Neuronal stem cell (in vitro differentiated cells): ENCODE measurements at regions not wholly inside any gene's neighbourhood (a gene's known extent, or its start where the extent isn't known, plus 50 kb on each side); places are given as distances from the start of the nearest gene placed in this dataset.

ENCODE experiments used
- DNase-seq: peaks from one replicate; pipeline ENCODE4 v3.0.0-alpha.2; 2013; ENCODE audit warnings: low spot score
- H2AFZ ChIP-seq: one replicate; pipeline ENCODE4 v1.6.1; 2013; ENCODE audit warnings: mild to moderate bottlenecking, low read length, inconsistent platforms
- H2AK5ac ChIP-seq: 2 replicates; pipeline ENCODE4 v1.6.1; 2013; ENCODE audit warnings: low read depth, mild to moderate bottlenecking, inconsistent platforms, low read length, moderate library complexity, mixed read lengths
- H2BK120ac ChIP-seq: 2 replicates; pipeline ENCODE4 v1.6.1; 2013; ENCODE audit warnings: low read depth, mild to moderate bottlenecking, inconsistent platforms, low read length, moderate library complexity, mixed read lengths
- H2BK12ac ChIP-seq: one replicate; pipeline ENCODE4 v1.6.1; 2013; ENCODE audit warnings: low read length, inconsistent platforms
- H2BK15ac ChIP-seq: 2 replicates; pipeline ENCODE4 v1.6.1; 2013; ENCODE audit warnings: mild to moderate bottlenecking, low read length, inconsistent platforms, mixed read lengths
- H2BK5ac ChIP-seq: one replicate; pipeline ENCODE4 v1.6.1; 2013; ENCODE audit warnings: inconsistent platforms, mild to moderate bottlenecking, low read length, moderate library complexity
- H3K14ac ChIP-seq: one replicate; pipeline ENCODE4 v1.6.1; 2013; ENCODE audit warnings: low read length, inconsistent platforms
- H3K18ac ChIP-seq: 2 replicates; pipeline ENCODE4 v1.6.1; 2013; ENCODE audit warnings: low read length, inconsistent platforms
- H3K23ac ChIP-seq: 2 replicates; pipeline ENCODE4 v1.6.1; 2013; ENCODE audit warnings: low read depth, mild to moderate bottlenecking, mixed read lengths, low read length, inconsistent platforms; ENCODE audit not compliant: poor library complexity
- H3K27ac ChIP-seq: replicated peaks from 3 replicates; pipeline ENCODE4 v1.5.1; 2013; ENCODE audit warnings: low read length, inconsistent platforms
- H3K27me3 ChIP-seq, 3 experiments: 2 replicates each; pipeline ENCODE4 v1.6.1; 2013; ENCODE audit warnings: low read length in 3 of 3, mild to moderate bottlenecking in 2 of 3, inconsistent platforms in 1 of 3, low read depth in 1 of 3, mixed read lengths in 1 of 3, moderate library complexity in 1 of 3; ENCODE audit not compliant: control insufficient read depth in 3 of 3, insufficient read depth in 3 of 3
- H3K36me3 ChIP-seq, 2 donors: replicated peaks in 1 of 2; 2 replicates each; pipeline ENCODE4 v1.6.1; 2013; ENCODE audit warnings: low read length in 2 of 2; ENCODE audit not compliant: control insufficient read depth in 2 of 2, insufficient read depth in 2 of 2
- H3K4ac ChIP-seq: 2 replicates; pipeline ENCODE4 v1.6.1; 2013; ENCODE audit warnings: inconsistent platforms, mild to moderate bottlenecking, low read length, moderate library complexity
- H3K4me1 ChIP-seq, 2 donors: 1 replicate in 1 of 2; 2 replicates in 1 of 2; pipeline ENCODE4 v1.6.1; 2013; ENCODE audit warnings: low read length in 2 of 2, low read depth in 1 of 2; ENCODE audit not compliant: control insufficient read depth in 2 of 2, insufficient read depth in 1 of 2
- H3K4me2 ChIP-seq: one replicate; pipeline ENCODE4 v1.6.1; 2013; ENCODE audit warnings: mild to moderate bottlenecking, low read length, inconsistent platforms; ENCODE audit not compliant: insufficient read depth, poor library complexity, severe bottlenecking
- H3K4me3 ChIP-seq, 2 donors: 2 replicates each; pipeline ENCODE4 v1.5.1; 2013; ENCODE audit warnings: low read length in 2 of 2, mild to moderate bottlenecking in 2 of 2, inconsistent platforms in 1 of 2, moderate library complexity in 1 of 2
- H3K79me1 ChIP-seq: one replicate; pipeline ENCODE4 v1.6.1; 2013; ENCODE audit warnings: low read depth, mild to moderate bottlenecking, inconsistent platforms, low read length, moderate library complexity
- H3K9ac ChIP-seq: one replicate; pipeline ENCODE4 v1.6.1; 2013; ENCODE audit warnings: mild to moderate bottlenecking, low read depth, low read length, inconsistent platforms; ENCODE audit not compliant: poor library complexity
- H3K9me3 ChIP-seq, 2 donors: replicated peaks in 1 of 2; 2 replicates each; pipeline versions ENCODE3 to v1.6.1; 2013; ENCODE audit warnings: low read length in 2 of 2, mild to moderate bottlenecking in 2 of 2, inconsistent platforms in 1 of 2, low read depth in 1 of 2, mixed read lengths in 1 of 2, moderate library complexity in 1 of 2; ENCODE audit not compliant: control insufficient read depth in 2 of 2, insufficient read depth in 1 of 2
- H4K8ac ChIP-seq: one replicate; pipeline ENCODE4 v1.6.1; 2013; ENCODE audit warnings: low read depth, mild to moderate bottlenecking, inconsistent platforms, low read length, moderate library complexity
- H4K91ac ChIP-seq: one replicate; pipeline ENCODE4 v1.6.1; 2013; ENCODE audit warnings: low read length, low read depth, mild to moderate bottlenecking, inconsistent platforms; ENCODE audit not compliant: poor library complexity
- WGBS, 2 donors: extraction: QIAGEN DNeasy Blood & Tissue Kit; methylation state at CpG; one replicate each; pipeline ENCODE4 v1.1.7; 2013; ENCODE audit warnings: missing lambda C conversion rate in 2 of 2, mixed read lengths in 1 of 2; ENCODE audit not compliant: insufficient read length in 2 of 2, insufficient replicate concordance in 1 of 2; ENCODE audit errors: extremely low coverage in 2 of 2; 5-methylcytosine and 5-hydroxymethylcytosine counted together

DNA sequence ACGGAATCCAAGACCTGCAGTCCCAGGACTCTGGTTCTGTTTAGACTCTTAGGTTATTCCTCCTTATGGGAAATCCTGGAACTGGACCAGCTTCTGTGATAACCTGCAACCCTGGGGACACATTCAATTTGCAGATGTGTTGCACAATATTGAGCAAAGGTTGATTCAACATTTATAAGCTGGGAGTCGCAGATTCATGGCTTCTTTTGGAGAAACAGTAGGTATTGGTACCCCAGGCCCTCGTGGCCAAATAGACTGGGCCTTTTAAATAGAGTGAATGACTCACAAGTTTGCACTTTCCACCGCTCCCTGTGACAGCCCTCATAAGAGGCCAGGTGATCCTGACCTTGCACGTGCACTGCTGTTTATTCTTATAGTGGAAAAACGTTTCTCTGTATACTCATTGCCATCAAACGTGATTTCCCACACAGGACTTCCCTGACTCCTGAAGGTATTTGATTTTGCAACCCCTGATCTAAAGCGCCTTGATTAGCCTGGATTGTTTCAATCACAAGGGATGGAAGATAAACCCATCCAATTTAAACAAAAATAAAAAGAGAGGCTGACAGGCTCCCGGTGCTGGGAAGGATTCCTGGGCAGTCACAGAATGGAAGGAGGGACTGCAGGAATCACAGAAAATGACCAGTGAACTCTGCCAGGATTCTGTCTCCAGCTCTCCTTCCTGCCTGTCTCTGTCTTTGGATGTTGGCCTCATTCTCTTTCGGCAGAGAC, 98.0 kb downstream of the VCPKMT start:
- no peak overlapping the region for H2BK12ac ChIP-seq
- no peak overlapping the region for H3K4me3 ChIP-seq
- DNase-seq = no peak
- H3K27ac ChIP-seq = no peak overlapping the region
- H4K91ac ChIP-seq = no peak overlapping the region
- no peak overlapping the region for H3K14ac ChIP-seq
- no peaks in the 10 kb centered on the region for H3K9me3 ChIP-seq
- H2BK15ac ChIP-seq = no peak overlapping the region
- H4K8ac ChIP-seq = no peak overlapping the region
- peaks cover 0 to 27% (median 0%) of the 10 kb centered on the region in 3 experiments for H3K27me3 ChIP-seq
- H3K79me1 ChIP-seq = no peaks in the 10 kb centered on the region
- H3K18ac ChIP-seq = no peak overlapping the region
- no peak overlapping the region for H2AK5ac ChIP-seq
- no peak overlapping the region for H3K9ac ChIP-seq
- H3K23ac ChIP-seq = no peak overlapping the region
- no peak overlapping the region for H2AFZ ChIP-seq
- no peak overlapping the region for H3K4ac ChIP-seq
- WGBS, 2 donors = no CpG with 5 or more reads among the region's 10 CpGs
- no peaks in the 10 kb centered on the region for H3K36me3 ChIP-seq
- H2BK5ac ChIP-seq = no peak overlapping the region
- H3K4me2 ChIP-seq = no peak overlapping the region
- H2BK120ac ChIP-seq = no peak overlapping the region
- H3K4me1 ChIP-seq = no peaks in the 10 kb centered on the region

DNA sequence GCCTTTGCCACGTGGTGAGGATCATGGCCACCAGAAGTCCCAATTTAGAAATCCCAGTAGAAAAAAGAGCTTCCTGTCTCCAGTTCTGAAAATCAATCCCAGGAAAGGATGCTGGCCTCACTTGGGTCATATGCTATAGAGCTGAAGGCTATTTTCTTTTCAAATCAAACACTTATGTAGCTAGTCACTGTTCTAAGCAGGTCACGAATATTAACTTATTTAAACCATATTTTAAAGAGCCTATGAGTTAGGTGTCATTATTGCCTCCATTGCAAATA, 97.5 kb downstream of the VCPKMT start:
- Histone ChIP-seq H3K4me3 (no peak overlapping the region), H3K27me3 (peaks cover 0 to 27% (median 0%) of the 10 kb centered on the region in 3 experiments), H2BK120ac (no peak overlapping the region), H3K9ac (no peak overlapping the region), H3K4me2 (no peak overlapping the region), H3K79me1 (no peaks in the 10 kb centered on the region), H2BK5ac (no peak overlapping the region), H3K36me3 (no peaks in the 10 kb centered on the region), H3K18ac (no peak overlapping the region), H3K4ac (no peak overlapping the region), H3K9me3 (no peaks in the 10 kb centered on the region), H3K4me1 (no peaks in the 10 kb centered on the region), H2AFZ (no peak overlapping the region), H4K91ac (no peak overlapping the region), H2BK15ac (no peak overlapping the region), H3K27ac (no peak overlapping the region), H2BK12ac (no peak overlapping the region), H3K14ac (no peak overlapping the region), H2AK5ac (no peak overlapping the region), H3K23ac (no peak overlapping the region), H4K8ac (no peak overlapping the region)
- no peak for DNase-seq
- no CpG with 5 or more reads among the region's 2 CpGs for WGBS, 2 donors

DNA sequence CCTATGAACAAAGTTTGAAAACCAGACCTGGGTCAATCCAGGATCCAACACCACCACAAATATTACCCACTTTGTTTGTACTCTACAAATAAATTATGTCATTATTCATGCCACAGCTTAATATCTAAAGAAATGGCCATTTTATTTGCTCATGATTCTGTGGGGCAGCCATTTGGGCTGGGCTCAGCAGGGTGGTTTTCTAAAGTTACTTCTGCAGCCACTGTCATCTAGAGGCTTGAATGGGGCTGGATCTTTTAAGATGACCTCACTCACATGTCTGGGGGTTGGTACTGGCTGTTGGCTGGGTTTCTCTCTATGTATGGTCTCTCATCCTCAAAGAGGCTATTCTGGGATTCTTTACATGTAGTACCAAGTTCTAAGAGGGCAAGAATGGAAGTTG, 96.2 kb downstream of the VCPKMT start:
- Histone ChIP-seq H3K4me1 (no peaks in the 10 kb centered on the region), H3K9ac (no peak overlapping the region), H3K18ac (no peak overlapping the region), H3K4ac (no peak overlapping the region), H2AK5ac (no peak overlapping the region), H3K27me3 (peaks cover 0 to 24% (median 0%) of the 10 kb centered on the region in 3 experiments), H2AFZ (no peak overlapping the region), H3K23ac (no peak overlapping the region), H3K9me3 (no peaks in the 10 kb centered on the region), H3K79me1 (no peaks in the 10 kb centered on the region), H3K4me3 (no peak overlapping the region), H2BK15ac (no peak overlapping the region), H3K14ac (no peak overlapping the region), H2BK5ac (no peak overlapping the region), H2BK120ac (no peak overlapping the region), H4K91ac (no peak overlapping the region), H4K8ac (no peak overlapping the region), H2BK12ac (no peak overlapping the region), H3K36me3 (no peaks in the 10 kb centered on the region), H3K27ac (no peak overlapping the region), H3K4me2 (no peak overlapping the region)
- no peak for DNase-seq

DNA sequence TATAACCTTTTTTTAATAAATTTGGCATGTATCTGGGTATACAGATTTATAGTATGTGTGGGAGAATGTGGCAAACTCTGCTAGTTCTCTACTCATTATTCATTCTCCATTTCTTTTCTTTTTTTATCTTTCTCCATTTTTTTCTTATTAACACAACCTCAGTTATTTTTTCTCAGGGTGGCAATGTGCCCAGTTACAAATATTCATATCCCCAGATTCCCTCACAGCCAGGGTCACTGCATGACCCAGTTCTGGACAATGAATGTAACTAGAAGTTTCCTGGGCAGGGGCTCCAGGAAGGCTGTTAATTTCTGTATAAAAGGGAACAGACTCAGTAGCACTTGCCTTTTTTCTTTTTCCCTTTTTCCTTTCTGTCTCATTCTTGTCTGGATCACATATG, 95.6 kb downstream of the VCPKMT start:
- H2BK12ac ChIP-seq = no peak overlapping the region
- no peaks in the 10 kb centered on the region for H3K79me1 ChIP-seq
- H3K4me1 ChIP-seq = no peaks in the 10 kb centered on the region
- H3K27ac ChIP-seq = no peak overlapping the region
- no peak overlapping the region for H3K23ac ChIP-seq
- no peak overlapping the region for H2BK120ac ChIP-seq
- no peak overlapping the region for H3K4ac ChIP-seq
- no peak overlapping the region for H4K91ac ChIP-seq
- no peak overlapping the region for H3K18ac ChIP-seq
- H4K8ac ChIP-seq = no peak overlapping the region
- H3K36me3 ChIP-seq = no peaks in the 10 kb centered on the region
- no peak for DNase-seq
- no peaks in the 10 kb centered on the region for H3K9me3 ChIP-seq
- H2AFZ ChIP-seq = no peak overlapping the region
- H2BK5ac ChIP-seq = no peak overlapping the region
- H3K4me2 ChIP-seq = no peak overlapping the region
- no peak overlapping the region for H2BK15ac ChIP-seq
- H3K27me3 ChIP-seq = peaks cover 0 to 23% (median 0%) of the 10 kb centered on the region in 3 experiments
- H3K4me3 ChIP-seq = no peak overlapping the region
- no peak overlapping the region for H3K14ac ChIP-seq
- no peak overlapping the region for H2AK5ac ChIP-seq
- H3K9ac ChIP-seq = no peak overlapping the region
